GM23248 (cell line): ENCODE measurements at regions not wholly inside any gene's neighbourhood (a gene's known extent, or its start where the extent isn't known, plus 50 kb on each side); places are given as distances from the start of the nearest gene placed in this dataset.

ENCODE experiments used
- EZH2 ChIP-seq: fragments of 200-600 bp; sonication (generic); IDR thresholded peaks from 2 replicates; pipeline ENCODE4 v1.6.1; 2018; ENCODE audit warnings: antibody characterized with exemption, mild to moderate bottlenecking; ENCODE audit not compliant: insufficient read depth, poor library complexity, severe bottlenecking
- EZH2phosphoT487 ChIP-seq: fragments of 200-600 bp; sonication (generic); IDR thresholded peaks from 2 replicates; pipeline ENCODE4 v1.6.1; 2018; ENCODE audit warnings: antibody characterized with exemption, moderate library complexity, mild to moderate bottlenecking, low read depth; ENCODE audit not compliant: insufficient read depth

DNA sequence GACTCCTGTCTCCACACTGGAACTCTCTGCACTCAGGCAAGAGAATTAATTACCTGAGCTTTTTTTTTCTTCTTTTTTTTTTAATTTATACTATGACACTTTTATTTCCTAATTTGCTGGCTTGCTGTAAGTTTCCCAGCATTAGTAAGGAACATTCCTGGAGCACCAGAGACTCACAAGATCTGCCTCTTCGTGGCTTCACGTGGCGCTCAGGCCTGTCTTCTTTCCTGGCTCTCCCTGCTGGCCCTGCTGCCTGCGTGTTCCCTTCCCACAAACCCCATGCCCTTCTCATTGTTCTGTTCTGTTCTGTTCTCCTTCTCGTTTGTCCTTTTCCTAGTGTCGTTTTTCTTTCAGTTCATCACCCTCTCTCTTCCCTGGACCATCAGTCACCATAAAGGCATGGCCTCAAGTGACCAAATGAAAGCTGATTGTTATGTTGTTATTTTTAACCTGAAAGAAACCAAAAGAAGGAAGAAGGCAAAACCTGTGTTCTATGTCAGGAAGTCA lies 591.6 kb upstream of the PFKP start:
- TF ChIP-seq EZH2phosphoT487 (no peak), EZH2 (no peak)
